ENCODE measurements at regions not wholly inside any gene's neighbourhood (a gene's known extent, or its start where the extent isn't known, plus 50 kb on each side); places are given as distances from the start of the nearest gene placed in this dataset.

- Mint-ChIP-seq H3K36me3 (no peaks in the 10 kb centered on the region), H3K27me3 (no peaks in the 10 kb centered on the region), H3K9me3 (ENCODE audit: low read depth) (no peaks in the 10 kb centered on the region), H3K4me1 (ENCODE audit: low read depth) (peaks cover 31% of the 10 kb centered on the region), H3K4me3 (peak overlapping the region; percentile 86), H3K27ac (no peak overlapping the region)
Measured at GRCh38 chrY:12537226-12537854, 163.7 kb upstream of the USP9Y start.

- Mint-ChIP-seq H3K27me3 (no peaks in the 10 kb centered on the region), H3K27ac (peak overlapping the region; percentile 54), H3K9me3 (ENCODE audit: low read depth) (no peaks in the 10 kb centered on the region)
Measured at GRCh38 chrY:12546746-12547420, 154.1 kb upstream of the USP9Y start.

GRCh38 chrY:12552471-12553283 lies 148.4 kb upstream of the USP9Y start:
- H3K36me3 Mint-ChIP-seq, result peaks cover 2% of the 10 kb centered on the region
- H3K27ac Mint-ChIP-seq, result peak overlapping the region; percentile 46

More at GRCh38 chrY:12546746-12547420, 154.1 kb upstream of the USP9Y start:
- H3K36me3 Mint-ChIP-seq, result peaks cover 2% of the 10 kb centered on the region
- peaks cover 15% of the 10 kb centered on the region for H3K4me1 Mint-ChIP-seq (ENCODE audit: low read depth)
- peak overlapping the region; percentile 5 for H3K4me3 Mint-ChIP-seq

GRCh38 chrY:12553909-12554308 lies 147.1 kb upstream of the USP9Y start:
- Mint-ChIP-seq H3K27me3 (no peaks in the 10 kb centered on the region), H3K4me3 (no peak overlapping the region), H3K27ac (no peak overlapping the region), H3K36me3 (peaks cover 2% of the 10 kb centered on the region), H3K9me3 (ENCODE audit: low read depth) (no peaks in the 10 kb centered on the region), H3K4me1 (ENCODE audit: low read depth) (peaks cover 60% of the 10 kb centered on the region)

More at GRCh38 chrY:12552471-12553283, 148.4 kb upstream of the USP9Y start:
- Mint-ChIP-seq H3K27me3 (no peaks in the 10 kb centered on the region), H3K4me3 (peak overlapping the region; percentile 17), H3K4me1 (ENCODE audit: low read depth) (peaks cover 48% of the 10 kb centered on the region), H3K9me3 (ENCODE audit: low read depth) (no peaks in the 10 kb centered on the region)

GRCh38 chrY:12555005-12555404 lies 146.0 kb upstream of the USP9Y start:
- no peaks in the 10 kb centered on the region for H3K27me3 Mint-ChIP-seq
- H3K9me3 Mint-ChIP-seq (ENCODE audit: low read depth), result no peaks in the 10 kb centered on the region
- H3K4me1 Mint-ChIP-seq (ENCODE audit: low read depth), result peaks cover 69% of the 10 kb centered on the region
- H3K27ac Mint-ChIP-seq, result no peak overlapping the region
- no peak overlapping the region for H3K4me3 Mint-ChIP-seq
- no peaks in the 10 kb centered on the region for H3K36me3 Mint-ChIP-seq

GRCh38 chrY:12559007-12559406 lies 142.0 kb upstream of the USP9Y start:
- peak overlapping the region; percentile 52 for H3K4me3 Mint-ChIP-seq
- H3K36me3 Mint-ChIP-seq, result peaks cover 15% of the 10 kb centered on the region
- H3K9me3 Mint-ChIP-seq (ENCODE audit: low read depth), result peaks cover 8% of the 10 kb centered on the region
- H3K4me1 Mint-ChIP-seq (ENCODE audit: low read depth), result peaks cover 44% of the 10 kb centered on the region
- H3K27ac Mint-ChIP-seq, result peak overlapping the region; percentile 77
- H3K27me3 Mint-ChIP-seq, result no peaks in the 10 kb centered on the region

- Mint-ChIP-seq H3K36me3 (peaks cover 7% of the 10 kb centered on the region), H3K4me1 (ENCODE audit: low read depth) (peaks cover 4% of the 10 kb centered on the region), H3K27me3 (no peaks in the 10 kb centered on the region), H3K9me3 (ENCODE audit: low read depth) (peaks cover 3% of the 10 kb centered on the region), H3K27ac (no peak overlapping the region), H3K4me3 (no peak overlapping the region)
Measured at GRCh38 chrY:12576278-12576677, 124.8 kb upstream of the USP9Y start.

GRCh38 chrY:12593532-12594216 lies 107.4 kb upstream of the USP9Y start:
- Mint-ChIP-seq H3K4me1 (ENCODE audit: low read depth) (peaks cover 51% of the 10 kb centered on the region), H3K4me3 (peak overlapping the region; percentile 61), H3K27ac (peak overlapping the region; percentile 88), H3K36me3 (peaks cover 32% of the 10 kb centered on the region), H3K9me3 (ENCODE audit: low read depth) (peaks cover 23% of the 10 kb centered on the region), H3K27me3 (no peaks in the 10 kb centered on the region)

GRCh38 chrY:12598783-12599182 lies 102.2 kb upstream of the USP9Y start:
- Mint-ChIP-seq H3K4me1 (ENCODE audit: low read depth) (peaks cover 72% of the 10 kb centered on the region), H3K27ac (peak overlapping the region; percentile 90), H3K36me3 (peaks cover 40% of the 10 kb centered on the region)

GRCh38 chrY:12605426-12605825 lies 95.6 kb upstream of the USP9Y start:
- no peak overlapping the region for H3K27ac Mint-ChIP-seq

More at GRCh38 chrY:12598783-12599182, 102.2 kb upstream of the USP9Y start:
- Mint-ChIP-seq H3K4me3 (no peak overlapping the region), H3K27me3 (no peaks in the 10 kb centered on the region), H3K9me3 (ENCODE audit: low read depth) (peaks cover 31% of the 10 kb centered on the region)

GRCh38 chrY:12610861-12611260 lies 90.2 kb upstream of the USP9Y start:
- peaks cover 17% of the 10 kb centered on the region for H3K4me1 Mint-ChIP-seq (ENCODE audit: low read depth)
- peaks cover 14% of the 10 kb centered on the region for H3K36me3 Mint-ChIP-seq
- no peak overlapping the region for H3K27ac Mint-ChIP-seq
- H3K9me3 Mint-ChIP-seq (ENCODE audit: low read depth), result peaks cover 9% of the 10 kb centered on the region
- H3K27me3 Mint-ChIP-seq, result no peaks in the 10 kb centered on the region
- no peak overlapping the region for H3K4me3 Mint-ChIP-seq

More at GRCh38 chrY:12605426-12605825, 95.6 kb upstream of the USP9Y start:
- Mint-ChIP-seq H3K4me1 (ENCODE audit: low read depth) (peaks cover 22% of the 10 kb centered on the region), H3K27me3 (no peaks in the 10 kb centered on the region), H3K4me3 (no peak overlapping the region), H3K9me3 (ENCODE audit: low read depth) (peaks cover 8% of the 10 kb centered on the region), H3K36me3 (peaks cover 7% of the 10 kb centered on the region)

GRCh38 chrY:12615733-12616446 lies 85.1 kb upstream of the USP9Y start:
- H3K27me3 Mint-ChIP-seq, result no peaks in the 10 kb centered on the region
- H3K9me3 Mint-ChIP-seq (ENCODE audit: low read depth), result peaks cover 9% of the 10 kb centered on the region
- no peak overlapping the region for H3K4me3 Mint-ChIP-seq
- H3K27ac Mint-ChIP-seq, result no peak overlapping the region
- peaks cover 14% of the 10 kb centered on the region for H3K36me3 Mint-ChIP-seq
- peaks cover 27% of the 10 kb centered on the region for H3K4me1 Mint-ChIP-seq (ENCODE audit: low read depth)

- Mint-ChIP-seq H3K4me3 (peak overlapping the region; percentile 13), H3K9me3 (ENCODE audit: low read depth) (no peaks in the 10 kb centered on the region), H3K27ac (no peak overlapping the region), H3K36me3 (no peaks in the 10 kb centered on the region), H3K27me3 (no peaks in the 10 kb centered on the region), H3K4me1 (ENCODE audit: low read depth) (peaks cover 28% of the 10 kb centered on the region)
Measured at GRCh38 chrY:12621454-12622081, 79.5 kb upstream of the USP9Y start.

GRCh38 chrY:12623204-12623603 lies 77.8 kb upstream of the USP9Y start:
- no peaks in the 10 kb centered on the region for H3K9me3 Mint-ChIP-seq (ENCODE audit: low read depth)
- peaks cover 33% of the 10 kb centered on the region for H3K4me1 Mint-ChIP-seq (ENCODE audit: low read depth)
- no peak overlapping the region for H3K4me3 Mint-ChIP-seq
- H3K27ac Mint-ChIP-seq, result no peak overlapping the region
- H3K36me3 Mint-ChIP-seq, result peaks cover 6% of the 10 kb centered on the region
- H3K27me3 Mint-ChIP-seq, result no peaks in the 10 kb centered on the region
